Neutrophil (primary cell): ENCODE measurements at regions not wholly inside any gene's neighbourhood (a gene's known extent, or its start where the extent isn't known, plus 50 kb on each side); places are given as distances from the start of the nearest gene placed in this dataset.

Source experiments
- H3K27ac ChIP-seq: fragments of 200-600 bp; sonication (generic); 2 replicates; pipeline ENCODE4 v1.5.1; 2016; ENCODE audit warnings: mild to moderate bottlenecking, moderate library complexity
- H3K27me3 ChIP-seq: fragments of 200-600 bp; sonication (generic); 2 replicates; pipeline ENCODE4 v1.6.0; 2016; ENCODE audit warnings: mild to moderate bottlenecking
- H3K36me3 ChIP-seq: fragments of 200-600 bp; sonication (generic); 2 replicates; pipeline ENCODE4 v1.5.1; 2017
- H3K4me1 ChIP-seq, 2 experiments: fragments of 200-600 bp in 1 of 2; sonication (generic) in 1 of 2; 1 replicate in 1 of 2; 2 replicates in 1 of 2; pipeline versions ENCODE4 v1.5.1 to v1.6.1; 2013 to 2016; ENCODE audit warnings: low read depth in 1 of 2, low read length in 1 of 2, mild to moderate bottlenecking in 1 of 2, moderate library complexity in 1 of 2; ENCODE audit not compliant: control insufficient read depth in 1 of 2, insufficient read depth in 1 of 2
- H3K4me3 ChIP-seq, 2 experiments: fragments of 200-600 bp in 1 of 2; sonication (generic) in 1 of 2; 1 replicate in 1 of 2; 2 replicates in 1 of 2; pipeline ENCODE4 v1.5.1; 2013 to 2016; ENCODE audit warnings: low read depth in 1 of 2, low read length in 1 of 2, mild to moderate bottlenecking in 1 of 2, moderate library complexity in 1 of 2
- H3K9me3 ChIP-seq: fragments of 200-600 bp; sonication (generic); 2 replicates; pipeline ENCODE4 v1.5.1; 2016
- CTCF ChIP-seq: fragments of 200-600 bp; sonication (generic); IDR thresholded peaks from 2 replicates; pipeline ENCODE4 v1.5.1; 2016; ENCODE audit warnings: antibody characterized with exemption

- peaks cover 19% of the 10 kb centered on the region for H3K27me3 ChIP-seq
- no peak for TF ChIP-seq CTCF
- no peaks in the 10 kb centered on the region for H3K36me3 ChIP-seq
- H3K4me3 ChIP-seq, result no peak overlapping the region
- no peaks in the 10 kb centered on the region for H3K4me1 ChIP-seq
- no peak overlapping the region for H3K27ac ChIP-seq
- H3K9me3 ChIP-seq, result no peaks in the 10 kb centered on the region
Measured at GRCh38 chr14:97299661-97300060, 502.5 kb downstream of the VRK1 start.

DNA sequence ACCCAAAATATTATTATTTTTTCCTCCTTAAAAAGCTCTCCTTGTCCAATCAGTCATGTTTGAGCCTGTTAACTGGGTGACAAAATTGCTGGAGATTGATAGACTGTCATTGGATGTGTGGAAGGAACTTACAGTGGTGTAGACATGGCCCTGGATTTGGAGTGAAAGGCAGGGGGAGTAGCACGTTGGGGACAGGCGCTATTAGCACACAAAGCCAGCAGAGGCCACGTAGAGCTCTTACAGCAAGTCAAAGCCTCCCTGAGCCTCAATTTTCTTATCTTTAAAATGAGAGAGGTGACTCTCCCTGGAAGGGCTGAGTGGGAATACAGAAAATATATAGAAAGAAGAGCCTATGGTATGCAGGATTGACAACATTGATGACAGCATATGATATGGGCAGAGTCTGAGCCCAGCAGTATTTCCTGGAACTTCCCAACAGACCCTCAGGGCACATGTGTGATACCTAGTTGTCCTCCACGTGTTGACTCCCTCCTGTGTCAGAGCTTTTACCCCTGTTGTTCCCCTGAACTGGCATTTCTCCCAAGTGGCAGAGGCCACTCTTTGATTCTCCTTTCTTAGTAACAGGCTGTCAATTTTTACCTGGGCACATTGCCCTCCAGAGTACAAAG lies 504.9 kb downstream of the VRK1 start:
- Histone ChIP-seq H3K27ac (no peak overlapping the region), H3K4me3 (no peak overlapping the region), H3K9me3 (no peaks in the 10 kb centered on the region), H3K36me3 (no peaks in the 10 kb centered on the region), H3K4me1 (no peaks in the 10 kb centered on the region), H3K27me3 (peaks cover 3% of the 10 kb centered on the region)
- TF ChIP-seq CTCF, result no peak

DNA sequence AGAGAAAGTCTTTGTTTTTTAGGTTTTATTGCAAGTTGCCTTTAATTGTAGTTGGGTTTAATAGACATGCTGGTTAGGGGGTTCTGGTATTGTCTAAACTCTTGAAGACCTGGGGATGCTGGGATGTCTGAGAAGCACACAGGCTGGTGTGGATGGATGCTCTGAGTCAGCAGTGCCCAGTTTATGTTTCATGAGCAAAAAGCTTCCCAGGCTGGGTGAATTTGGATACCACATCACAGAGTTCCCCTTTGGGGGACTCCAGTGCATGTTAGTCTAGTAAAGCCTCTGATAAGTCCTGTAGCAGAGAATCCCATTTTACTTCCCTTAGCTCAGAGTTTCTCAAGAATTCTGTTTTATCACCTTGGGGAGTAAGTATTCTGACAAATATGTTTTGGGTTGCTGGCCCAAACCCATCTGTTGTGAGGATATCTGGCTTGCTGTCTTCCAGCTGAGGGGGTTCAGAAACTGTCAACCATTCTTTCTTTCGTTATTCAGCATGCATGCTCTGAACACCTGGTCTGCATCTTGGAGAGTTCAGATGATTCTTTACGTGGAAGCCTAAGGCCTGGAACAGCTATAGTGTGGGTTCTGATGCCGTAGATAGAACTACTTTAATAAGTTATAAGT lies 509.1 kb downstream of the VRK1 start:
- Histone ChIP-seq H3K4me3 (no peak overlapping the region), H3K9me3 (no peaks in the 10 kb centered on the region), H3K27ac (no peak overlapping the region), H3K4me1 (no peaks in the 10 kb centered on the region), H3K27me3 (no peaks in the 10 kb centered on the region), H3K36me3 (no peaks in the 10 kb centered on the region)
- no peak for TF ChIP-seq CTCF

GRCh38 chr14:97306760-97307246 lies 509.6 kb downstream of the VRK1 start:
- no peaks in the 10 kb centered on the region for H3K4me1 ChIP-seq
- H3K27me3 ChIP-seq, result no peaks in the 10 kb centered on the region
- H3K36me3 ChIP-seq, result no peaks in the 10 kb centered on the region
- TF ChIP-seq CTCF, result no peak
- H3K9me3 ChIP-seq, result no peaks in the 10 kb centered on the region
- no peak overlapping the region for H3K27ac ChIP-seq
- no peak overlapping the region for H3K4me3 ChIP-seq

GRCh38 chr14:97311411-97311810 lies 514.2 kb downstream of the VRK1 start:
- Histone ChIP-seq H3K27ac (no peak overlapping the region), H3K4me3 (no peak overlapping the region), H3K36me3 (no peaks in the 10 kb centered on the region), H3K4me1 (no peaks in the 10 kb centered on the region), H3K9me3 (no peaks in the 10 kb centered on the region), H3K27me3 (no peaks in the 10 kb centered on the region)
- TF ChIP-seq CTCF, result no peak
